HG03175 (cell line): ENCODE measurements at regions not wholly inside any gene's neighbourhood (a gene's known extent, or its start where the extent isn't known, plus 50 kb on each side); places are given as distances from the start of the nearest gene placed in this dataset.
"Not testable (repeated sequence)": the region's sequence is repeated elsewhere in the genome, so short reads cannot be mapped to it uniquely, and the experiment has no call there.

Experiments
- ATAC-seq: cut with Tn5 transposase; IDR thresholded peaks from one replicate; pipeline ENCODE4 v1.9.1; 2021; ENCODE audit warnings: mild to moderate bottlenecking, moderate library complexity; ENCODE audit not compliant: unreplicated experiment

GRCh38 chr6:10343320-10343719 is 71.6 kb downstream of the TFAP2A start:
- ATAC-seq, result no peak

- ATAC-seq, result no peak
These were observed 73.3 kb downstream of the TFAP2A start for GRCh38 chr6:10341605-10342004.

DNA sequence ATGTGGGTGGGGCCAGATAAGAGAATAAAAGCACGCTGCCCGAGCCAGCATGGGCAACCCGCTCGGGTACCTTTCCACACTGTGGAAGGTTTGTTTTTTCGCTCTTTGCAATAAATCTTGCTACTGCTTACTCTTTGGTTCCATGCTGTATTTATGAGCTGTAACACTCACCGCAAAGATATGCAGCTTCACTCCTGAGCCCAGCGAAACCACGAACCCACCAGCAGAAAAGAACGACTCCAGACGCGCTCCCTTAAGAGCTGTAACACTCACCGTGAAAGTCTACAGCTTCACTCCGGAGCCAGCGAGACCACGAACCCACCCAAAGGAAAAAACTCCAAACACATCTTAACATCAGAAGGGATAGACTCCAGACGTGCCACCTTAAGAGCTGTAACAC is 76.7 kb downstream of the TFAP2A start:
- ATAC-seq, result no peak

- not testable (repeated sequence) for ATAC-seq
These were observed 77.5 kb downstream of the TFAP2A start for GRCh38 chr6:10337376-10337775.

DNA sequence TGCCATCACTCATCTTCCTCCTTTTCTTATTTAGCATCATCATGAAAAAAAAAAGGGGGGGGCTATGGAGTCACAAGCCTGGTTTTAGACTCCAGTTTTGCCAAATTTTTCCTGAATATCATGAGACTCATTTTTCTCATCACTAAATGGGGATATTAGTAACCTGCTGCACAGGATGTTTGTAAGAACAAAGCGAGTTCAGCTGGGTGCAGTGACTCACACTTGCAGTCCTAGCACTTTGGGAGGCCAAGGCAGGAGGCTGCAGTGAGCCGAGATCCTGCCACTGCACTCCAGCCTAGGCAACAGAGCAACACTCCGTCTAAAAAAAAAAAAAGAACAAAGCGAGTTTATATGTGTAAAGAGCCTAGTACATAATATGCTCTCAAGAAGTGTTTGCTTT is 82.8 kb downstream of the TFAP2A start:
- no peak for ATAC-seq

DNA sequence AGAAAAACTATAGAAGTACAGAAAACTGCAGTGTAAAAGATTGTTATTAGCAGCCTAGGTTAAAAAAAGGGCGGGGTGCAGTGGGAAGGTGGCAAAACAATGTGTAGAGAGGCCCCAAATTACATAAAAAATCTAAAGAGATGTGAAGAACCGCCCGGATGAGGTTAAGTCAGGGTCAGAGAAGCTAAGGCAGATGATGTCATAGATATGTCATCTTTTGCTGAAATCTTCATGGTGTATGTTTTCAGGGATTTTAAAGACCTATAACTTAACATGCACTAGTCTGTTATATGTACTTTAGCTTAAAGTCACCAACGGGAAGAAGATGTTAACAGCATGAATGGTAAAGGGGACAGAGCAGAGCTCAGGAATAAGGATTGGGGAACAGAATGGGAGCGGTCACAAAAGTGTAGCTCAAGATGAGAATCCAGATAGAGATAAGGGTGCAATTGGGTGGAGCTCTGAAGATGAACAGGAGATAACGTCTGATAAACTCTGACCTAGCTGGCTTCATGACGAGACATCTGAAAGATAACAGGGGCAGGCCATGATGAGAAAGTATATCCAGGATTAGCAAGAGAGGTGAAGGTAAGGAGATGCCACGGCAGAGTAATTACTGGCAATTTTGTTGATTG is 83.4 kb downstream of the TFAP2A start:
- ATAC-seq, result no peak

DNA sequence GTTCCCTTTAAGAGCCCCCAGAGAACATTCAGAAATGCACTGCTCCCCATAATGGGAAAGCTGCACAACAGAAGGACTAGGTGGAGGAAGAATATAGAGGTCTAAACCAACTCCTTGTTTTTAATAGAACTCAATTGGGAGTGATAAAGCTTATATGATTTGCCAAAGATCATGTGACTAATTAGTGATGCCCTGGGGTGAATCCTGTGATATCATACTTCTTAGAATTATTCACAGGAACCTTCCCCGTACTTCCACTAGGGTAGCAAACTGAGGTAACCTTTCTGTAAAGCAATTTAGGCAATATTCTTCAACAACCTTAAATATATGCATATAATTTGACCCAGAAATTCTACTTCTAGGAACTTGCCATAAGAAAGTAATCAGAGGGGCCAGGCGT is 84.4 kb downstream of the TFAP2A start:
- ATAC-seq, result no peak

DNA sequence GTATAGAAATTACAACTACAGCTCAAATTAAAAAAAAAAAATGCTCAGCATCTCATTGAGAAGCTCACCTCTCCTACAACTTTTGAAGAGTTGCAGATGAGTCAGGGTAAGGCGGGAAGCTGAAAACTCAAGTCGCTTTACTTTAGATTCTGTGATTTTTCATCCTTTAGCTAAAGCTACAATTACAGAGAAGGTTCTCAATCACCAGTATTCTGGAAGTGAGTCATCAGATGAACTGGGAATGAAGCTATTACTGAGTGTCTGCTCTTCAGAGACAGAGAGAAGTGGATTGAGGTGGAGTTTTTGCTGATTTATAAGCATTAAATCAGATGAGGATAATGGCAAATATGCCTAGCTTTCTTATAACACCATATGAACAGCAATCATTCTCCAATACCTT is 91.9 kb downstream of the TFAP2A start:
- ATAC-seq, result no peak

GRCh38 chr6:10320291-10320690 is 94.6 kb downstream of the TFAP2A start:
- no peak for ATAC-seq

DNA sequence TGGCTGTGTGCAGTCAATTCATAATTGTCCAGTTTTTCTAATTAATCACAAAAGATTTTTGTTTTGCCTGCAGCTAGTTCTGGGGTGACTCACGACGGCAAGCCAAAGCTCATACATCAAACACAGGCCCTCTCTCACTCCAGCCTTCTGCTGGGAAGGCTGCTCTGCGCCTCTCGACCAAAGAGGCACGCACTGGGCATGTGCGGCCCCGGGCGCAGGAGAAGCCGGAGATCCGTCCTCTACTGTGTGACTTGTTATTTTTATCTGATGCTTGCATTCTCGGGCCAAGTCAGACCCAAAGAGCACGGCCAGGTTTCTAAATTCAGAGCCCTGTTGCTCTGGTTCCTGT is 98.5 kb downstream of the TFAP2A start:
- no peak for ATAC-seq

DNA sequence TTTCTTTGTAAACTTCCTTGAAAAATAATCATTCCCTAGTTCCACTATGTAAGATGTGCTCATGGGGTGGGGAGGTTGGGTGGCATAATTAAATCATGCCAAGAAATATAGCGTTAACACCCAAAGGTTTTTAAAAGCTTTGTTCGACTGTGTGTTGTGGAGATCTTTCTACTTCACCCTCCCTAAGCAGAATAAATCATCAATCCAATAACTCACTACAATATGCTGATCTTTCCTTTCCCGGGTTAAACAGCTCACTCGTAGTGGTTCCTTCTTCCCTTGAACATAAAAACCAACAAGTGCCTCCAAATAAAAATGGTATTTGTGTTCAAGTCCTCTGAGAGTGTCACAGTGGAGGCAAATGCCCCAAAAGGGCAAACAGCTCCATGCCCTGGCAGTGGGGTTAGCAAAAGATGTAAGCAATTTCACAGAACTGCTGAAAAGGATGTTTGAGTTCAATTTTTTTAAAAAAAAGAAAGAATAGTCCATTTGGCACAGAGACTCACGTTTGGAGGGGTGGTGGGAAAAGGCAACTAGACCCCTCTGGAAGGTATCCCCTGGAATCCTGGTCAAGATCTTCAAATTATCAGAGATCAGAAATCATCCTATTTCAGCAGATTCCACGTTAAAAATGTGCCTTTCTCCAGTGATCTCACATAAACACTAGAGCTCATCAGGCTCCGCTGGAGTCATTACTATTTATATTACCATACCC is 99.1 kb downstream of the TFAP2A start:
- no peak for ATAC-seq

DNA sequence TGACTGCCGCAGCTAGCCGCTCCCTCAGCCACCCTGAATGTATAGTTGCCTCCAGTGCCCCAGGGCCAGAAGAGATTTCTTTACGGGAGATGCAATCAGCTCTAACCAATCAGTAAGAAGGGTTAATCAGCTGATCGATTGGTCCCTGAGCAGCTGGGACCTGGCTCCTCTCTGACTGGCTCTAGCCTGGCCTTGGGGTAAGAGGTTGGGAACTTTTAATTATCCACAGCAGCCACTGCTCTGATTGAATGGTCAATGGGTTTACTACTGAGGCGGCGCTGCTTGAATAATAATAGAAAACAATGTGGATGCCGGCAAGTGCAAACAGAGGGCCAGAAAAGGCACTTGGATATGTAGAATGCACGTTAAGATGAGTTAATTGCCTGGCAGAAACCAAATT is 99.8 kb downstream of the TFAP2A start:
- ATAC-seq, result no peak

DNA sequence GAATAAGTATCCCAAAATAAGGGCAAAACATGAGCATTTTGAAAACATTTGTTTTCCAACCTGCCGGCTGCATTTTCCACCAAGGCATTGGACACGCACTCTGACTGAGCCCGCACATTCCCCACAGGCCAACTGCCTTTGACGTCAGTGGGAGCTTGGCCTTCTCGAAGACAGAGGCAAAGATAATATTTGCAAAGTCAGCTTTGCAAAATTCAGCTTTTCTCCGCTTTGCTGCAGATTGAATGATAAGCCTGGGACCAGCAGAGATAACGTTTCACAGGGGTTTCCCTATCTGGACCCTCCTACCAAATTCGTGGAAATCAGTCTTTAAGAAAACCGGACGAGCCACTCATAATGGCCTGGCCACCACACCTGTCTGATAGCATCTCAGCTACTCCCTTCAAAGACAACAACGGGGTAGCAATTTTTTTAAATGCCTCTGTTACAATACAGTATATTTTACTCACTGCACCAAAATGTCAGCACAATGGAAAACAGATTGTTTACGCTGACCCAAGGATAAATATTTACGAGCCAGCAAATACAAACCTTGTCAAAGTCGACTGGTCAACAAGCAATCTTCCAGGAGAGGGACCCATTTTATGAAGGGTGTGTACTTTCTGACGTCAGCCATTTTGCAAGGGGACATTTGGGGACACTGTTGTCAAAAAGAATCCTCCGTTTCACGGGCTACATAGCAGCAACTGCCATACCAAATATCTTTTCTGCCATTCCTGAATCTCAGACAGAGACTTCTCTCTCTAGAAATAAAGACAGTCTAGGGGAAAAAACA is 100.5 kb downstream of the TFAP2A start:
- ATAC-seq, result no peak

DNA sequence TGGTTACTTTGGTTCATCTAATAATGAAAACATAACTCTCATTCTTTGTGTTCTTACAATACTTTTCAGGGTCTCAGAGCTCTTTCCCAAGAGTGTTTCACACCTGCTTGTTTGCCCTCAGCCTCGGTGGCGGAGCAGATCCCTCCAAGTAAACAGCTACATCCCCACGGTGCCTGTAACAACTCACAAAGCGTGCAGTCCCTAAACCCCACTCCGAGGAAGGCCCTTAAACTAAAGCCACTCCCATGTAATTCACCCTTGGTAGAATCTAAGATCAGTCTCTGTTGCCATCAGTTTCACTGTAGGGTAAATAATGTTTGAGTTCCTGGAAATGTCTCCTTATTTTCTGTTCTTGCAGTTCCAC is 101.1 kb downstream of the TFAP2A start:
- no peak for ATAC-seq

DNA sequence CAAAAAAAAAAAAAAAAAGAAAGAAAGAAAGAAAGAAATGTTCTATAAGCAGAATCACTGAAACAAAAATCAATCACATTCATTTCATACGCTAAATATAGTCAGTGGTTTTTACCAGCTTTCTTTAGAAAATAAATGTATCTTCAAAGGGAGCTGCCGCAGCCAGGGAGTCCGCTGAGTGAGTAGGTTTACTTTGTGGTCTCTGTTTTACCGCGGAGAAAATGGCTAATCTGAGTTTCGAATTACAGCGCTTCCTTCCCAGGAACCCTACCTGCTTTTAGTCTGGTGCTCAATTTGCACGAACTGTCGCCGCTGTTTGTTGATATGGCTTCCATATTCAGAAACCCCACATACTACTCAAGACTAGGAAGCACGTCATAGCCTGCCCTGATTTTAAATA is 102.4 kb downstream of the TFAP2A start:
- ATAC-seq, result no peak

- ATAC-seq, result not testable (repeated sequence)
These were observed 103.1 kb downstream of the TFAP2A start for GRCh38 chr6:10311546-10312405.

DNA sequence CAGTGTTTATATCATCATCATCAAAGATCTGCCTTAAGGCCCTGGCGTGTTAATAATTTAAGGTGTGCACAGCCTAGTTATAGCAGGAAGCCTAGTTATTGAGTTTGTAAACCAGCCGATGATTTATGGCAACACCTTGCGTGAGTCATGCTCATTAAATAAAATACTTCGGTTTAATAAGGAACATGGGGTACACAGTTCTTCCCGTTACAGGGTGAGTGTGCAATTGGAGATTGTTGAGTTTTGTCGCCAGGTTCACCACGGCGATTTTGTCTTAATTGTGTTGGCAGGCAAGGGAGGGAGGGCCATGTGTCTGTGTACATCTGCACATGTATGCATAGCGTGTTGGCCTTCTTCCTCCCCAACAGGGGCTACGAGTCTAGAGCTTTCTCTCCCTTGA is 104.0 kb downstream of the TFAP2A start:
- no peak for ATAC-seq

DNA sequence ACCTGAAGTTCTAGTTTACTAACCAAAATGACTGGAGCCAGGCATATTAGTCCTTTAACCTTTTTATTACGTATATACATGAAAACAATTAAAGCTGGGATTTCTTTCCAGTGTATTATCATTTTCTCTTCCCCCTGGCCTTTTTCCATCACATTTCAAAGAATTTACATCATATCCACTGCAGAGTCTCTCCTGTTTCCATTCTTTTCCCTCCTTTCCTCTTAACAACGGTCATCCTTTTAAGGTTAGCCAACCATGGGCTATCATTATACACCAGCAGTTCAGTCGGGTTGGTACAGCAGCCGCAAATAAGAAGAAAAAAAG is 104.6 kb downstream of the TFAP2A start:
- no peak for ATAC-seq

DNA sequence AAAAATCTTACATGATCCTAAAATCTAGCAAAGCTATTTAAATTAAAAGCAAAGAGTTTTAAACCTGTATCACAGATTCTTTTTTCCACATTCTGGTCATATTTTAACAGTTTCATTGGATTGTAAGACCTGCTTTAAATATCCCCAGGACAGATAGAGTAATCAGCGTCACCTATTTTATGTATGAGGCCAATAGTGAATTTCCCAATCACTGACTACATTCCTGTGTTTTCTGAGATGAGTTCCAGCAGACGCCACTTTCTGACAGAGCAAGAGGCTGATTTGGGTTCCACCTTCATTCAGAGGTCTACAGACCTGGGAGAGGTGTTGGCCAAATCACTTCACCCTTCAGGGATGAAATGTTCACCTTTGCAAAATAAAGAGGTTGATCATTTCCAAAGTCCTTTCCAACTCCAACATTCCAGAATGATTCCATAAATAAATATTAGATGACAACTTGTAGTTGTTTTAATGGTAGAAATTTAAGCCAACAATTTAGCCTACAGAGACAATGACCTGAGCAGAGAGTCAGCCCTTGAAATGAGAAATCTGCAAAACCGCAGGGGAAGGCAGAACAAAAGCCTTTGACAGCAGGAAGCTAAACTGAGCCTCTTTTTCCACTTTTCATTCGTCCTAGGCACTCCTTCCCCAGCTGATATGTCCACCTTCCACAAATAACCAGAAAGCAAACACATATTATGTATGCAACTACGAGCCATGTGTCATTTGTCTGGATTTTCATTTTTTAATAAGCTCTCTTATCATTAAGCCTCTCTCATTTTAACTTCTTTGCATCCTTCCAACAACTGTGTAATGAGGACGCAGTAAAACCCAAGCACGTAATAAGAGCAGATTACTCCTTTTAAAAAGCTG is 105.2 kb downstream of the TFAP2A start:
- ATAC-seq, result no peak

DNA sequence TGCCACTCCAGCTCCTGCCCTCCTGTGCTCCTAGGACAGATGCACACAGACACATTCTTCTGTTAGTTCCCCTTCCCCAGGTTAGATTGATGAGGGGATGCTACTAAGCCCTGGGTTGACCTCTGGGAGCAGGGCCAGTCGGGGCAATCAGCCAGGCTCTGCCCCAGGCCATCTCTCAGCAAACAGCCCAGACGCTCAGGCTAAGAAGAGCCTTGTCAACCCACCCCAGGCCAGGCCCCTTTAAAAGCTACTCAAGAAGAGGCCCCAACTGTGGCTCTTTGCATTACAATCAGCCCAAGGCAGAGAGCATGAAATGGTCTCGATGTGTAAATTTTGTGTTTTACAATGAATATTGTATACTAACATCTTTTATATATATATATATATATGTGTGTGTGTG is 107.4 kb downstream of the TFAP2A start:
- no peak for ATAC-seq

DNA sequence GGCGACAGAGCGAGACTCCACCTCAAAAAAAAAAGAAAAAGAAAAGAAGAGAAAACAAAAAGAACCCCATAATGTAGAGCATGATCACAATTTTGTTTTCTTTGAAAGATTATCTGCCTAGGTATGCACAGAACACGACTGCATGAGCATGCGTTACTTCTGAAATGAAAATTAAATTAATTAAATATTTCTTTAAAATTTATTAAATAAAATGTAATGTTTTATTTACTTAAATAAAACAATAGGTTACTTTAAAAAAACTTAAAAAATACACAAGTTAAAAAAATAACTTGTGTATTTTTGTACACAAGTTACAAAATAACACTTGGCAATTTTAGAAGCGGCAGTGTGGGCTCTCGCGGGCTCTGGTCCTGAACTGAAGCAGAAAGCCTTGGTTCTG is 107.8 kb downstream of the TFAP2A start:
- ATAC-seq, result no peak
